GM23248 (cell line): ENCODE measurements at regions not wholly inside any gene's neighbourhood (a gene's known extent, or its start where the extent isn't known, plus 50 kb on each side); places are given as distances from the start of the nearest gene placed in this dataset.

Source experiments
- DNase-seq: peaks from one replicate; pipeline ENCODE4 v3.0.0-alpha.2; 2015
- H2AFZ ChIP-seq: fragments of 200-600 bp; sonication (generic); 2 replicates; pipeline ENCODE4 v1.6.1; 2016; ENCODE audit warnings: antibody characterized with exemption
- H3F3A ChIP-seq: fragments of 200-600 bp; sonication (generic); 2 replicates; pipeline ENCODE4 v1.6.1; 2016; ENCODE audit warnings: mild to moderate bottlenecking, antibody characterized with exemption, mixed run types; ENCODE audit not compliant: insufficient read depth
- H3K27ac ChIP-seq: fragments of 200-600 bp; sonication (generic); 2 replicates; pipeline ENCODE4 v1.5.1; 2016; ENCODE audit warnings: mild to moderate bottlenecking
- H3K27me3 ChIP-seq: fragments of 200-600 bp; sonication (generic); replicated peaks from 2 replicates; pipeline ENCODE4 v1.6.1; 2016; ENCODE audit warnings: mild to moderate bottlenecking; ENCODE audit not compliant: insufficient read depth
- H3K36me3 ChIP-seq: fragments of 200-600 bp; sonication (generic); 2 replicates; pipeline ENCODE4 v1.6.1; 2016; ENCODE audit warnings: low read depth, mild to moderate bottlenecking
- H3K4me1 ChIP-seq: fragments of 200-600 bp; sonication (generic); 2 replicates; pipeline ENCODE4 v1.6.1; 2016; ENCODE audit warnings: mild to moderate bottlenecking; ENCODE audit not compliant: insufficient read depth
- H3K4me2 ChIP-seq: fragments of 200-600 bp; sonication (generic); one replicate; pipeline ENCODE4 v1.6.1; 2016; ENCODE audit warnings: mild to moderate bottlenecking; ENCODE audit not compliant: unreplicated experiment
- H3K4me3 ChIP-seq: fragments of 200-600 bp; sonication (generic); 2 replicates; pipeline ENCODE4 v1.5.1; 2016; ENCODE audit warnings: mild to moderate bottlenecking
- H3K79me2 ChIP-seq: fragments of 200-600 bp; sonication (generic); 2 replicates; pipeline ENCODE4 v1.6.1; 2016; ENCODE audit warnings: mild to moderate bottlenecking; ENCODE audit not compliant: insufficient read depth
- H3K9ac ChIP-seq: fragments of 200-600 bp; sonication (generic); 2 replicates; pipeline ENCODE4 v1.6.1; 2016; ENCODE audit warnings: mild to moderate bottlenecking
- H3K9me2 ChIP-seq: fragments of 200-600 bp; sonication (generic); 2 replicates; pipeline ENCODE4 v1.6.1; 2016; ENCODE audit warnings: mixed run types, mild to moderate bottlenecking, moderate library complexity; ENCODE audit not compliant: insufficient read depth
- H3K9me3 ChIP-seq: fragments of 200-600 bp; sonication (generic); one replicate; pipeline ENCODE4 v1.6.1; 2017; ENCODE audit warnings: low read depth
- H4K20me1 ChIP-seq: fragments of 200-600 bp; sonication (generic); 2 replicates; pipeline ENCODE4 v1.6.0; 2016; ENCODE audit not compliant: insufficient read depth
- EZH2 ChIP-seq: fragments of 200-600 bp; sonication (generic); IDR thresholded peaks from 2 replicates; pipeline ENCODE4 v1.6.1; 2018; ENCODE audit warnings: antibody characterized with exemption, mild to moderate bottlenecking; ENCODE audit not compliant: insufficient read depth, poor library complexity, severe bottlenecking
- EZH2phosphoT487 ChIP-seq: fragments of 200-600 bp; sonication (generic); IDR thresholded peaks from 2 replicates; pipeline ENCODE4 v1.6.1; 2018; ENCODE audit warnings: antibody characterized with exemption, moderate library complexity, mild to moderate bottlenecking, low read depth; ENCODE audit not compliant: insufficient read depth
- WGBS, 2 experiments: methylation state at CpG; one replicate each; pipeline ENCODE4 v1.1.6; 2015 to 2017; ENCODE audit warnings: low lambda C conversion rate in 2 of 2, low coverage in 1 of 2; ENCODE audit errors: missing lambda C conversion rate in 2 of 2; 5-methylcytosine and 5-hydroxymethylcytosine counted together
- in situ Hi-C: fragments of 300-500 bp; cut with MboI; formaldehyde crosslinking; loops from 2 replicates; pipeline ENCODE4 v1.15.0; 2020

DNA sequence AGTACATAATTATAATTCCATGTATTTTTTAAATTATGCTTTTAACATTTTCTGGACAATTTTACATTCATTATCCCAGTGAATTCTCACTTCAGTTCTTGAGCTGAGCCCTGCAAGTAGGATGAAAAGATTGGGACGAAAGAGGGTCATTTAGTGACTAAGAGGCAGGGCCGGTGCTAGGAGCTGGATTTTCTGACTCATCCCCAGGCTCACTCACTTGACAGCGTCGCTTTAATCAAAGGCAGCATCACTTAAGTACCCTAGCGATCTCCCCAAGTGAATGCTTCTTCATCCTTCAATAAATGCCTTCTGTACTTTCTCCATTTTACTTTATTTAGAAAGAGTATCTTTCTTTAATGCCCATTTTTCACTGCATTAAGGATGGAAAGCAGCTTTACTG, 263.6 kb downstream of the HS3ST1 start:
- H2AFZ ChIP-seq, result no peak overlapping the region
- no peak for DNase-seq
- H3K4me3 ChIP-seq, result no peak overlapping the region
- H3K79me2 ChIP-seq, result no peaks in the 10 kb centered on the region
- H3K9me3 ChIP-seq, result no peaks in the 10 kb centered on the region
- 2 to 7% methylated on average over 5 of the region's 5 CpGs for WGBS, 2 experiments
- H3K9me2 ChIP-seq, result no peaks in the 10 kb centered on the region
- no peak overlapping the region for H3K4me2 ChIP-seq
- H3K27ac ChIP-seq, result no peak overlapping the region
- no peaks in the 10 kb centered on the region for H3K27me3 ChIP-seq
- H3F3A ChIP-seq, result no peaks in the 10 kb centered on the region
- in situ Hi-C loops, result no loop called here
- H3K36me3 ChIP-seq, result no peaks in the 10 kb centered on the region
- no peaks in the 10 kb centered on the region for H4K20me1 ChIP-seq
- H3K4me1 ChIP-seq, result no peaks in the 10 kb centered on the region
- TF ChIP-seq EZH2 (no peak), EZH2phosphoT487 (no peak)
- H3K9ac ChIP-seq, result no peak overlapping the region

DNA sequence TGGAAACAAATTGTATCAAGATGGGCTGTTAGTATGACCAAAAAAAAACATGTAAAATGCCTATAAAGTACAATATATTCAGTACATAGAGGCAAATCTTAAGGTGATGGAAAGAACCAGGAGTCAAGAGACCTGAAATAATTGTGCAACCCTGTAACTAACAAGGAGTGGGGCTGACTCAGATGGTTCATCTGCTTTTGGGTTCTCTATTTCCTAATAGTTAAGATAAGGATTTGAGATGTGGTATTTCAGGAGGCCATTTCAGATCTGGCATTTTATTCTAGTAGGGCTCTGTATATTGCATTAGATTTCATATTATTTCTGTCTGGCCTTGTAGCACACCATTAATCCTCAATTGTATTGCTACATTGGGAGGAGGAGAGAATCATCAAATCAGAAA, 268.4 kb downstream of the HS3ST1 start:
- Histone ChIP-seq H3K4me2 (no peak overlapping the region), H3K36me3 (no peaks in the 10 kb centered on the region), H3K27ac (no peak overlapping the region), H3K4me1 (no peaks in the 10 kb centered on the region), H3K79me2 (no peaks in the 10 kb centered on the region), H3K27me3 (no peaks in the 10 kb centered on the region), H3K9me2 (no peaks in the 10 kb centered on the region), H3K9ac (no peak overlapping the region), H3F3A (no peaks in the 10 kb centered on the region), H3K4me3 (no peak overlapping the region), H2AFZ (no peak overlapping the region), H3K9me3 (no peaks in the 10 kb centered on the region), H4K20me1 (no peaks in the 10 kb centered on the region)
- DNase-seq, result no peak
- in situ Hi-C loops, result no loop called here
- no peak for TF ChIP-seq EZH2
- TF ChIP-seq EZH2phosphoT487, result no peak

DNA sequence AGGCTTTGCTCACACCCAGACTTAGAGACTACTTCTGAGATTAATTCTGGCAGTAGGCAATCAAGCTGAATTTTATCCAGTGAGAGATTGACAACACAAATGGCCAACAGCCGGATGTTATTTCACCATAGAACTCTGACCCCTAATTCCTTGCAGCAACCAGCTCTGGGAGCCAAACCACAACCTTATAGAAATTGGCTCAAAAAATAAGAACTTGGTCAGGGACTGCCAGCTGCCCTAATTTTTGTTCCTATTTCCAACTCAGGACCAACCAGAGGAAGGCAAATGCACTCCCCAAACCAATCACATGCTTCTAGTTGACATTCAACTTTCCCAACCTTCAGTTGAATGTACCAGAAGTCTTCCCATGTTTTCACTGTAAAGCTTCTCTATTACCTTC, 269.7 kb downstream of the HS3ST1 start:
- 48 to 55% methylated on average over 1 of the region's 1 CpG for WGBS, 2 experiments
- Histone ChIP-seq H3K36me3 (no peaks in the 10 kb centered on the region), H2AFZ (no peak overlapping the region), H3K27ac (no peak overlapping the region), H3K4me2 (no peak overlapping the region), H3F3A (no peaks in the 10 kb centered on the region), H3K9me3 (no peaks in the 10 kb centered on the region), H3K79me2 (no peaks in the 10 kb centered on the region), H3K4me3 (no peak overlapping the region), H4K20me1 (no peaks in the 10 kb centered on the region), H3K9me2 (no peaks in the 10 kb centered on the region), H3K4me1 (no peaks in the 10 kb centered on the region), H3K9ac (no peak overlapping the region), H3K27me3 (no peaks in the 10 kb centered on the region)
- TF ChIP-seq EZH2phosphoT487, result no peak
- TF ChIP-seq EZH2, result no peak
- in situ Hi-C loops, result no loop called here
- no peak for DNase-seq

DNA sequence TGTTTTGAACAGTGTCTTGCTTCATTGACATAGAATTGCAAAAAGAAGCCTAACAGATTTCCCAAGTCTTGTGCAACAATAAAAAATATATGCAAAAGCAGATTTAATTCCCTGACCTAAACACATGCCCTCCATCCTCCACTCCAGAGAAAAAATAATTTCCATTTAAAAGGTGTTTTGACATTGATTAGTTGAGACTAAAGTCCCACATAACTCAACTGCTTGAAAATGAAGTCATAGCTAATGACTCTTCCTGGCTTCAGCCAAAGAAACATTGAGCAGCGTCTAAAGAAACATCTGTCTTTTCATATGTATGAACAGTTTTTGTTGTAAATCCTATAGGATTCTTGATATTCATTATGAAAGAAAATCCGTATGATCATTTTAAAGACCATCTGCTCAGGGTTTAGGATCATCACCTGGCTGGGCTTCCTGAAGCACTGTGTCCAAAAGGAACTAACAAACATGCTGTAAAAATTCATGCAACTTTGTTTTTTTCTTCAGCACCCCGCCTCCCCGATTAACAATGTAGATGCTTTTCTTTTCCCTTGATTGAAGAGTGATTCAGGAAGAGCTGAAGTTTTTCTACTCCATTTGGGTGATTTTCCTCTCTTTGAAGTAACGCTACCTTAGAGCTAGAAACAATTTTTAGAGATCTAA, 273.4 kb downstream of the HS3ST1 start:
- Histone ChIP-seq H3K4me3 (no peak overlapping the region), H3K9ac (no peak overlapping the region), H3K27ac (no peak overlapping the region), H3K9me3 (no peaks in the 10 kb centered on the region), H3K4me1 (no peaks in the 10 kb centered on the region), H3F3A (no peaks in the 10 kb centered on the region), H2AFZ (no peak overlapping the region), H3K4me2 (no peak overlapping the region), H3K27me3 (no peaks in the 10 kb centered on the region), H3K79me2 (no peaks in the 10 kb centered on the region), H4K20me1 (no peaks in the 10 kb centered on the region), H3K9me2 (no peaks in the 10 kb centered on the region), H3K36me3 (no peaks in the 10 kb centered on the region)
- no peak for TF ChIP-seq EZH2
- no peak for TF ChIP-seq EZH2phosphoT487
- 1 to 2% methylated on average over 5 of the region's 5 CpGs for WGBS, 2 experiments
- in situ Hi-C loops, result no loop called here
- DNase-seq, result no peak

DNA sequence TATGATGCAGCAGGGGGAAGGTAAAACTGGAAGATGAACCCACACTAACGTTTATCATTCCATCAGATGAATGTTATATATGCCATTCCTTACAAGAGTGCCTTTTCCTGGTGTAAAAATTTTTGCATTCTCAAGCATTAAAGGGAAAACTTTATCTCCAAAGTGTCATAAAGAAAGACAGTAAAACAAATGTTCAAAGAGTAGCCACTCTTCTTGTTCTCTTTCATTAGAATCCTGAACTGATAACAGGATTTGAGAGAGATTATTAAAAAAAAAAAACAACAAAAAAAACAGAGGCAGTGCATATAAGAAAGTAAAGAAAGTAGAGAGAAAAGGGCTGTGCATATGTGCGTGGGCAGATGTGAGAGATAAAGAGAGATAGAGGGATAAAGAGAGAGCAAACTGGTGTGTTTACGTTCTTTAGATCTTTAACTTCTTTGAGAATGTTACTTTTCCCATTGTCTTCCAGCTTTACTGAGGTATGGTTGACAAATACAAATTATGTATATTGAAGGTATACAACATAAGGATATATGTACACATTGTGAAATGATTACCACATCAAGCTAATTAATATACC, 275.4 kb downstream of the HS3ST1 start:
- no peaks in the 10 kb centered on the region for H3K36me3 ChIP-seq
- in situ Hi-C loops, result no loop called here
- no peak overlapping the region for H3K4me2 ChIP-seq
- H3K9me2 ChIP-seq, result no peaks in the 10 kb centered on the region
- no peak overlapping the region for H3K9ac ChIP-seq
- no peaks in the 10 kb centered on the region for H4K20me1 ChIP-seq
- no peaks in the 10 kb centered on the region for H3K27me3 ChIP-seq
- no peaks in the 10 kb centered on the region for H3K9me3 ChIP-seq
- no peak for TF ChIP-seq EZH2phosphoT487
- no peak for TF ChIP-seq EZH2
- H3K4me3 ChIP-seq, result no peak overlapping the region
- H2AFZ ChIP-seq, result no peak overlapping the region
- no peaks in the 10 kb centered on the region for H3F3A ChIP-seq
- no peaks in the 10 kb centered on the region for H3K79me2 ChIP-seq
- H3K4me1 ChIP-seq, result no peaks in the 10 kb centered on the region
- WGBS, 2 experiments, result 11 to 12% methylated on average over 3 of the region's 3 CpGs
- no peak overlapping the region for H3K27ac ChIP-seq
- DNase-seq, result no peak
